HG03045 (cell line): ENCODE measurements at regions not wholly inside any gene's neighbourhood (a gene's known extent, or its start where the extent isn't known, plus 50 kb on each side); places are given as distances from the start of the nearest gene placed in this dataset.
"Not testable (repeated sequence)": the region's sequence is repeated elsewhere in the genome, so short reads cannot be mapped to it uniquely, and the experiment has no call there.

Experiments
- ATAC-seq: cut with Tn5 transposase; IDR thresholded peaks from one replicate; pipeline ENCODE4 v1.9.1; 2021; ENCODE audit warnings: mild to moderate bottlenecking, moderate library complexity; ENCODE audit not compliant: unreplicated experiment

DNA sequence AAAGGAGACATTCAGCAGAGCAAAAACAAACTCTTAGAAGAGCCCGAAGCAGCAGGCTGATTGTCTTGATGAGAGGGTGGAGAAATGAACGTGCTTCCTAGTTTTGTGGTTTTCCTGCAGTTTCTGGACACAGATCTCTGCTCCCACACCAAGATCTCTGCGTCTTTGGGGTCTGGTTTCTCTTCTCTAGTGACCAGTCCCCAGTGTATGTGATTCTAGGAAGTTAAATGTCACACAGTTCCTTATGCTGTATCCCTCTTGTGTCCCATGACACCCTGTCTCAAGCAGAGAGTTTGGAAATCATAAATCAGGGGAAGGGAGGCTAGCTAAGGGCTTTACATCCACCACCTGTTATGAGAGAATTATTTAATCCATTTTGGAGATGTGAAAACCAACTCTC, 55.4 kb upstream of the KLF14 start:
- no peak for ATAC-seq

DNA sequence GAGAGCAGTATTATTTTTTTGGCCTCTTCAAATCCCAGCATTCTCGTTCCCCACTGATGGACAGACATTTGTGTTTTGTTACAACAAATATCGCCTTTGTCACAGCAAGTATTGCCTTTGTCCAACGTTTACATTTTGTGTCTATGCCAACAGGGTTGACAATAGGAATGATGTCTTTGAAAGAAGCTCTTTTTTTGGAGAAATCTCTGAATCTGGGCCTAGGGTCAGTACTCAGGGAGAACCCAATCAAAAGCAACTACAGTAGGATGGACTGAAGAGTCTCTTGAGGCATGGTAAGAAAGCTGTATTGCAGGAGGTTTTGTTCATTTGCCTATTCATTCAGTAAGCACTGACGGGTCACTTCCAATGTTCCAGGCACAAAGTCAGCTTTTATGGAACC, 57.7 kb upstream of the KLF14 start:
- ATAC-seq = no peak

DNA sequence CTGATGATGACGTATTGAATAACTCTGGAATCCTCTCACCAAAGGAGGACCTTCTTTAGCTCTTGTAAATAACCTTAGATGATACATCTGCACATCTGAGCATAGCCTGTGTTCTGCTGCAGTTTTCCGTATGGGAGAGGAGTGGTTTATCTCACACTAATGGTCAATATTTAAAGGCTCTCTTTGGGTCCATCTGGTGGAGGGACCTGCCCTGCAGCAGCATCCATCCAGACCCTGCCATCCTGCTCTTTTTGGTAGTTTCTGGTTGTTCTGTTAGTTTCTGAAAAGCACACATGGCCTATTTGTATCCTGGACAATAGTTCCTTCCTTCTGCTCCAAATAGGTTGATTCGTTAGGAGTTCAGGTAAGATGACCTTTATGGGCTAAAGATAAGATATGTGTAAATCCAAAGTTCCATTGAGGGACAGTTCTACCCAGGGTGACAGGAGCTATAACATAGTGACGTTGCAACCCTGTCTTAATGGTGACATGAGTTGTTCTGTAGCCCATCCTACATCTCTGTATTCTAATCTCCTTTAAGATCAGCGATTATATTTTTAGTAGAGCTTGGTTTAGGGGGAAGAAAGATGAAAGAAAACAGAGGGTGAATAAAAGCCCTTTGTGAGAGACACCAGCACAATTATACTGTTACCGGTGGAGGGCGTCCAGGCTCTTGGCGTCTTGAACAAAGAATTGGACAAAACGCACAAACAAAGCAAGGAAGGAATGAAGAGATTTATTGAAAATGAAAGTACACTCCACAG, 60.0 kb upstream of the KLF14 start:
- ATAC-seq = no peak

DNA sequence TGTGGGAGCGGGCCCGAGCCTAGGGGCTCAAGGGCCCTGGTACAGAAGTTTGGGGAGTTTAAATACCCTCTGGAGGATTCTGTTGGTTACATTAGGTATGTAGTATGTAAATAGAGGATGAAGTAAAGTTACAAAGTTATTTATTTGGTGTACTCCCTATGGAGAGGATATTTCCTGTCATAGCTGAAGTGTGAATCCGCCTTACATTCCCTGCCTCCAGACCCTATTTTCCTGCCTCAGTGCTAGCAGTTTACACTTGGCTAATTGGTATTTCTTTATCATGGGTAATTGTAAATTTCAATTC, 60.6 kb upstream of the KLF14 start:
- ATAC-seq = no peak

DNA sequence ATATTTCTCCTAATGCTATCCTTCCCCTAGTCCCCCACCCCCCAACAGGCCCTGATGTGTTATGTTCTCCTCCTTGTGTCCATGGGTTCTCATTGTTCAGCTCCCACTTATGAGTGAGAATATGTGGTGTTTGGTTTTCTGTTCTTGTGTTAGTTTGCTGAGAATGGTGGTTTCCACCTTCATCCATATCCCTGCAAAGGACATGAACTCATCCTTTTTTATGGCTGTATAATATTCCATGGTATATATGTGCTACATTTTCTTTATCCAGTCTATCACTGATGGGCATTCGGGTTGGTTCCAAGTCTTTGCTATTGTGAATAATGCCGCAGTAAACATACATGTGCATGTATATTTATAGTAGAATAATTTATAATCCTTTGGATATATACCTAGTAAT, 62.4 kb upstream of the KLF14 start:
- ATAC-seq = not testable (repeated sequence)

DNA sequence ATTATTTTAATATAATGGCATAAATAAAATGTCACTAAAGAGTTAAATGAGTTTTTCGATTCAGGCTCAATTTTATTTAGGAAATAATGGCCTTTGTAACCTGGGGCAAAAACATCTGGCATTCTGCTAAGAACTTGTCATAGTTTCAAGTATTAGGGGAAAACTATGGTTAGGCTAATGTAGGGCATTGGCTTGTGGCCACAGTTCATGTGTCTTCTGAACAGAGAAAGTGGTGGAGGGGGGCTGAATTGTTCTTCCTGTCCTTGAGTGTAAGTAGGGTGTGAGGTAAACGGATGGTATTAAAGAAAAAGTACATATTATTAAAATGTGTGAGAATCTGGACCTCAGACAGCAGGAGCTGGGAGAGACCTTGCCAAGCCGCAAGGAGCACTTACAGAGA, 69.1 kb upstream of the KLF14 start:
- ATAC-seq = no peak

GRCh38 chr7:130804220-130804619, 70.2 kb upstream of the KLF14 start:
- no peak for ATAC-seq

GRCh38 chr7:130812819-130813218, 78.8 kb upstream of the KLF14 start:
- ATAC-seq = not testable (repeated sequence)

DNA sequence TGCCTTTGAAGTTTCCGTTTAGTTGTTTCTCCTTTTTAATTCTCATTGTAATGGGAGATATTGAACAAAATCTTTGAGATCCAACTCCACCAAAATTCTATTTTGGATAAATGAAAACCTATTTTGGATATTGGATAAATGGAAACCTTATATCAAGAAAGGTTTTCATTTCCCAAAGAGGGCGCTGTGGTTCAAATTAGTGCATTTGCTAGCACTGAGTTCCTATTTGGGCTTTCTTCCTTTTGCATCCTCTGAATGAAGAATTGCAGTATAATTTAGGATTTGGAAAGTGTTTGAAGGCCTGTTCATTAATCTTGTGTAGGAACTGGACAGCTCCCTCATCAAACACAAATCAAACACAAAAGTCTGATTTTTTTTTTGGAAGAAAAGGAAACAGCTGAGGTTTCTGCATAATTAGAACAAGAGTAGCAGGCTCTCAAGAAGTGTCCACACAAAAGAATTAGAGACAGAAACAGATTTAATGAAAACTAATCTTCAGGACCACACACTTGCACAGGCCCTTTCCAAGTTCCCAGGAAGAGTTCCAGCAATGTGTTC, 80.8 kb upstream of the KLF14 start:
- ATAC-seq = no peak

DNA sequence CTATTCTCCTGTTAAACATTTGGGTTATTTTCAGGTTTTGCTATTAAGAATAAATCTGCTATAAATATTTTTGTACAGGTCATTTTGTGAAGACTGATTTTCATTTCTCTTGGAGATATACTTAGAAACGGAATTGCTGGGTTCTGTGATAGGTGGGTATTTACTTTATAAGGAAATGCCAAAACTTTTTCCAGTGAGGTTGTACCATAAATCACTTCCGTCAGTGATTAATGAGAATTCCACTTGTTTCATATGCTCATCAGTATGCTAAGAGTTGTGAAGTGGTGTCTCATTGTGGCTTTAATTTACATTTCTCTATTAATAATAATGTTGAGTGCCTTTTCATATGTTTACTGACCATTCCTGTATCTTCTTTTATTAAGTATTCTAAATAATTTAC, 84.0 kb upstream of the KLF14 start:
- no peak for ATAC-seq

DNA sequence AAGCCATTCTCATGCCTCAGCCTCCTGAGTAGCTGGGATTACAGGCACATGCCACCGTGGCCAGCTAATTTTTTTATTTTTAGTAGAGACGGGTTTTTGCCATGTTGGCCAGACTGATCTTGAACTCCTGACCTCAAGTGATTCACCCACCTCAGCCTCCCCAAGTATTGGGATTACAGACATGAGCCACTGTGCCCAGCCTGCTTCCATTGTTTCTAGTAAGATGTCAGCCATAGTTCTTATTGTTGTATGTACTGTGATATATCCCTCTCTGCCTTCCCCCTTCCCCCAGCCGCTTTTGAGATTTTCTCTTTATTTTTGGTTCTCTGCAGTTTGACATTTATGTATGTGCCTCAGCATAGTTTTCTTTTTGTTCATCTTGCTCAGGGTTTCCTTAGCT, 87.9 kb upstream of the KLF14 start:
- ATAC-seq = no peak

DNA sequence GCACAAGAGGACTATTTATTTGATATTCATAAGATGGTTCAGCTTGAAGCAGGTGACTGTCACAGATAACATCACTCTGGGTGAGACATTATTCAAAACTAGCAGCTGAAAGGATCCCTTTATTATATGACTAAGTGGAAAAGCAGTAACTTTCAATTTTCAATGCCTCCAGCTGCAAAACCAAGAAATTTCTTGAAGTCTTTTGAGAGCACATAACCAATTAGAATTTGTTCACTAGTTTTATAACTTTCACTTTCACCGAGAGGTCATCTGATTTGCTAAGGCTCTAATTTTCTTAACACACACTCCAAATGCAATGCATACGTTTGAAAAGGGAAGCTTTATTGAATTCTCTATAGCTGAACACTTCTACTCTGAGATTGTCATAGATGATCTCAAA, 88.6 kb upstream of the KLF14 start:
- no peak for ATAC-seq

GRCh38 chr7:130823060-130823459, 89.1 kb upstream of the KLF14 start:
- ATAC-seq = no peak

- no peak for ATAC-seq
Observed at GRCh38 chr7:130825819-130826218, 91.8 kb upstream of the KLF14 start.

- ATAC-seq = no peak
Observed at GRCh38 chr7:130829415-130829814, 95.4 kb upstream of the KLF14 start.

DNA sequence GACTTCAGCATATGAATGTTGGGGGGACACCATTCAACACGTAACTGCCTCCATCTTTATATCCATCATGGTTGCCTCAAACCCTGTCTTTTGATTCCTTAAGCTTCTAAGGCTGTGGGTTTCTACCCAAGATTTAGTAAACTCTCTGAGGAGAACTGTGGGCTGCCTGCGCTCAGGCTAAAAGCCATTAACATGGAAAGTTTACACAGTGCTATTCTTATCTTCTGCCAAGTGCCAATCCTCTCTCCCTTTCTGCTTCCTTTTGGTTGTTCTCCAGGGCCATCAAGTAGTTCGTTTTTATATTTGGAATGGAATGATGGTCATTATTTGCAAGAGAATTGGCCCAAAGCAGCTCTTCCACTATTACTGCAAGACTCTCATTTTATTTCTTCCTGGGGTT, 97.3 kb upstream of the KLF14 start:
- no peak for ATAC-seq

DNA sequence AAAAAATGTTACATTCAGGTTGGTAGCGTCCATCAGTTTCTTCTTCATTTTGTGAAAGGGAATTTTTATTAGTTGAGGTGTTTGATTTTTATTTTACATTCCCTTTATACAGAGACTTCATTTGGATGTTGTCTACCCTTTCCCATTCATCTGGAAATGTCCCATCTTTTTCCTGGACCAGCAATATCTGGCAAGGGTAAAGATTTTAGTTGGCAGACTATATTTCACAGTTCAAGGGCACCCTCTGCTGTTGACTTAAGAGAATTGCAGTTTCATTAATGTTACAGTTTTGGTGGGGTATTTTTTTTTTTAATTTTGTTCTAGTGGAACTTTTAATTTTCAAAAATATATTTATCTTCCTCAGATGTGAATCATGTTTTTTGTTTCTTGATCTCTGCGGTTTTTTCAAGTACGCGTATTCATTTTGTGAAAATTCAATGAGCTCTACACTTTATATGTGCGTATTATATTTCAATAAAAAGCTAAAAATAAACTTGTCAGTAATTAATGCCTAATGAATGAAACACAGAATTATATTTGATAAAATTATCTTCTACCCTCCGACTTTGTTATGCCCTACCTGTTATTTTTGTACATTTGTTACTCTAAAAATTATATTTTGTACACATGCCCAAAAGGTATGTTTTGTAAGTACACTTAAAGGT, 97.9 kb upstream of the KLF14 start:
- ATAC-seq = no peak

DNA sequence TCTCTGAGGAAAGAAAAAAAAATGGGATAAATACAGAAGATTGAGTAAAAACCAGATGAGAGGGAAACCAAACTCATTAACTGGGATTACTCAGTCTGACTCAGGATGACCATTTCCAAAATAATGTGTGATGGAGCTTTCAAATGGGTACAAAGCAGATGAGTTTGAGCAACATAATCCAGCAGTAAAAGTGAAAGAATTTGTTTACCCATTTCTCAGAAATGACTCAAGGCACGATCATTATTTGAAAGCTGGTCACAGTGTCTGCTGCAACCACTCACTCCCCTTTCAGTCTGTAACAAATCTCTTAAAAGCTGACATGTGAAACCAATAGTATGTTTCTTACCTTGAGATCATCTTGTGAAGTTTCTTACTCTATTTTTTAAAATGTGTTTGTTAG, 104.7 kb upstream of the KLF14 start:
- no peak for ATAC-seq

GRCh38 chr7:130840599-130840998, 106.6 kb upstream of the KLF14 start:
- ATAC-seq = no peak

DNA sequence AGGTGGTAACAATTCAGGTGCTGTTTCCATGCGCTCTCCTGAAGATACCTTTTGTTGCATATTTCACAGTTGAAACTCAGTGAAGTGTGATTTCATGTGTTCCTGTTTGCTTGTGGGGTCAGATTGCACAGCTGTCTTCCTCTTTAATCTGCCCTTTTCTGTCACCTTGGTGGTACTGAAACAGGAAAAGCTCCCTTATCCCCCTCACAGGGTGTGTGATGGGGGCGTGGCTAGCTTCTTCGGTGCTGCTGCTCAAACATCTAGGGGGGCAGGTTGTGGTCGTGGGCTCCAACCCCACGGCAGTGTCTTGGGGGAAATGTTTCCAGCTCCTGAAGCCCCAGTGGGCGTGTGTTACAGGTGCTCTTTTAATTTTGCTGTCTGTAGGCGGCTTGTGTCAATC, 107.4 kb upstream of the KLF14 start:
- no peak for ATAC-seq

GRCh38 chr7:130843703-130844102, 109.7 kb upstream of the KLF14 start:
- no peak for ATAC-seq

- no peak for ATAC-seq
Observed at GRCh38 chr7:130844811-130845580, 111.0 kb upstream of the KLF14 start.
